ENCODE measurements at regions not wholly inside any gene's neighbourhood (a gene's known extent, or its start where the extent isn't known, plus 50 kb on each side); places are given as distances from the start of the nearest gene placed in this dataset.

GRCh38 chr21:15172963-15173362 is 108.2 kb upstream of the NRIP1 start:
- Histone ChIP-seq H3K36me3 (ENCODE audit: insufficient read depth) (no peaks in the 10 kb centered on the region), H4K20me1 (replicated peaks; ENCODE audit: insufficient read depth) (no peaks in the 10 kb centered on the region), H3K79me2 (replicated peaks; ENCODE audit: insufficient read depth) (no peaks in the 10 kb centered on the region), H3K27me3 (ENCODE audit: insufficient read depth) (no peaks in the 10 kb centered on the region), H3K4me3 (no peak overlapping the region), H3K4me1 (ENCODE audit: insufficient read depth) (no peaks in the 10 kb centered on the region), H3K9me2 (ENCODE audit: insufficient read depth) (no peaks in the 10 kb centered on the region), H3K4me2 (no peak overlapping the region), H3K27ac (ENCODE audit: low read depth) (no peak overlapping the region), H3F3A (replicated peaks; ENCODE audit: low read depth) (no peaks in the 10 kb centered on the region), H2AFZ (no peak overlapping the region)
- DNase-seq (ENCODE audit: low spot score) (no peak), ATAC-seq (no peak)
- H3K27ac Mint-ChIP-seq, result no peak overlapping the region
- peaks cover 3% of the 10 kb centered on the region; the same call in 1 of the 3 replicates for H3K9me3 Mint-ChIP-seq
- H3K4me3 Mint-ChIP-seq, result no peak overlapping the region
- no peak for TF ChIP-seq POLR2AphosphoS5 (IDR thresholded peaks at IDR 0.05; ENCODE audit: low read depth)
- TF ChIP-seq ETS1 (IDR thresholded peaks at IDR 0.05), result no peak
- TF ChIP-seq EZH2phosphoT487 (IDR thresholded peaks at IDR 0.05; ENCODE audit: unreplicated experiment), result no peak
- no peak for TF ChIP-seq ZNF331 (CRISPR knock-in tag; IDR thresholded peaks at IDR 0.05; ENCODE audit: low read depth)
- TF ChIP-seq EZH2 (IDR thresholded peaks at IDR 0.05; ENCODE audit: low read depth, unreplicated experiment), result no peak
- no peak for TF ChIP-seq JUNB (IDR thresholded peaks at IDR 0.05; ENCODE audit: unreplicated experiment)
- TF ChIP-seq CREB1 (CRISPR knock-in tag; IDR thresholded peaks at IDR 0.05; ENCODE audit: low read depth), result no peak
- no peak for TF ChIP-seq STAT1 (IDR thresholded peaks at IDR 0.05; ENCODE audit: unreplicated experiment)
- no peak for TF ChIP-seq REST (IDR thresholded peaks at IDR 0.05; ENCODE audit: unreplicated experiment)
- no peak for TF ChIP-seq ZNF462 (CRISPR knock-in tag; IDR thresholded peaks at IDR 0.05)
- no peak for TF ChIP-seq NANOG (IDR thresholded peaks at IDR 0.05; ENCODE audit: borderline replicate concordance)
- no peaks in the 10 kb centered on the region for H3K36me3 Mint-ChIP-seq (ENCODE audit: low read depth)
- no peaks in the 10 kb centered on the region; the same call in 2 of the 3 replicates for H3K4me1 Mint-ChIP-seq
- peaks cover 2% of the 10 kb centered on the region for H3K27me3 Mint-ChIP-seq (ENCODE audit: insufficient read depth, low read depth, poor library complexity)

Data from GM23338 (cell line).